ENCODE measurements at regions not wholly inside any gene's neighbourhood (a gene's known extent, or its start where the extent isn't known, plus 50 kb on each side); places are given as distances from the start of the nearest gene placed in this dataset.
"Not testable (repeated sequence)": the region's sequence is repeated elsewhere in the genome, so short reads cannot be mapped to it uniquely, and the experiment has no call there.

DNA sequence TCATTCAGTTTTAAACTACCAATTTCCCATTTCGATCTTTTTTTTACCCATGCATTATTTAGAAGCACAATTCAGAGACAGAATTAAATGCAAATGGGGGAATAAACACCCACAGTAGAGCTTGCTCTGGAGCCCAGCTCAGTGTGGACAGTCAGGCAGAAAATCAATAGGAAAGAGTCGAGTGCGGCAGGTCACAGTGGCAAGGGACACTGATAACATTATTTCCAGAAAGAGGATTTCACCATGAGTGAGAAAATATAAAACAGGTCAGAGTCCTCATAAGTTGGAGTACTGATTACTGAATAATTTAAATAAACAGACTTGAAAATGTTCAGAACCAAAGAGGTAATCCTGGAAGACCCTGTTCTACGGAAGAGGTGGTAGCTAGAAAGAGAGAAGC lies 532.5 kb downstream of the CCSER2 start:
- Histone ChIP-seq H3K4me1 (ENCODE audit: control insufficient read depth in 1 of 2, extremely low read depth in 1 of 2, insufficient read depth in 2 of 2, low read length in 2 of 2) (no peaks in the 10 kb centered on the region), H3K9me3 (no peaks in the 10 kb centered on the region), H3K36me3 (ENCODE audit: control insufficient read depth in 2 of 2, extremely low read depth in 1 of 2, insufficient read depth in 1 of 2, low read length in 1 of 2) (no peaks in the 10 kb centered on the region), H3K27me3 (replicated peaks in 1 of 2; ENCODE audit: control insufficient read depth in 2 of 2, extremely low read depth in 1 of 2, insufficient read depth in 2 of 2, low read length in 1 of 2) (no peaks in the 10 kb centered on the region), H3K27ac (ENCODE audit: low read length) (no peak overlapping the region), H3K4me3 (ENCODE audit: control insufficient read depth in 1 of 2, extremely low read depth in 1 of 2, low read length in 1 of 2) (no peak overlapping the region)
- H3K27me3 Mint-ChIP-seq: peaks cover 4 to 11% of the 10 kb centered on the region in 2 donors
- H3K4me3 Mint-ChIP-seq: no peak overlapping the region
- ATAC-seq (replicated peaks in 1 of 4) (no peak), DNase-seq (no peak)
- ChIA-PET POLR2A (no interaction called here), CTCF (no interaction called here)
- H3K36me3 Mint-ChIP-seq: no peaks in the 10 kb centered on the region
- H3K27ac Mint-ChIP-seq: no peak overlapping the region
- peaks cover 0 to 4% (median 2%) of the 10 kb centered on the region in 3 donors for H3K9me3 Mint-ChIP-seq
- WGBS (ENCODE audit: insufficient coverage): no CpG with 5 or more reads among the region's 4 CpGs
- H3K4me1 Mint-ChIP-seq: no peaks in the 10 kb centered on the region

DNA sequence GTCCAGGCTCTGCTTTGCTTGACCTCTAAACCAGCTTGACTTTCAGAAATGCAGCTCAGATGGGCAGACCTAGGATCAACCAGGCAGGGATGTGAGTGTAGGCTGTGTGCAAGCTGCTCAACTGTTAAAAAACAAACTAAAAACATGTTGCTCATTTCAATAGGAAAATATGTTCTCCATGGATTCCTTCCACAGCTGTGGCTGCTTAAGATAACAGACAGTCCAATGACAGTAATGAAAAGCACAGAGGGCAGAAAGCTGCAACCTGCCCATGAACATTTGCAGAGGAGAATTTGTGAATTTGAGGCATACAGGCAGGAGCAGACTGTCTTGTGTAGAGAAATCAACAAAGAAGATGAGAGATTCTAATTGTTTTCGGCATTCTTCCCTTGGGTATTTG lies 534.2 kb downstream of the CCSER2 start:
- Mint-ChIP-seq H3K4me3 (no peak overlapping the region), H3K4me1 (no peaks in the 10 kb centered on the region), H3K9me3 (peaks cover 0 to 8% (median 8%) of the 10 kb centered on the region in 3 donors), H3K27ac (no peak overlapping the region), H3K36me3 (no peaks in the 10 kb centered on the region), H3K27me3 (peaks cover 9 to 15% of the 10 kb centered on the region in 2 donors)
- WGBS (ENCODE audit: insufficient coverage): no CpG with 5 or more reads among the region's 1 CpG
- no peak for ATAC-seq (replicated peaks in 1 of 4)
- DNase-seq: no peak
- no peaks in the 10 kb centered on the region for H3K36me3 ChIP-seq (ENCODE audit: control insufficient read depth in 2 of 2, extremely low read depth in 1 of 2, insufficient read depth in 1 of 2, low read length in 1 of 2)
- H3K4me3 ChIP-seq (ENCODE audit: control insufficient read depth in 1 of 2, extremely low read depth in 1 of 2, low read length in 1 of 2): no peak overlapping the region
- POLR2A ChIA-PET: no interaction called here
- CTCF ChIA-PET: no interaction called here
- peaks cover 0 to 5% of the 10 kb centered on the region in 2 experiments for H3K27me3 ChIP-seq (replicated peaks in 1 of 2; ENCODE audit: control insufficient read depth in 2 of 2, extremely low read depth in 1 of 2, insufficient read depth in 2 of 2, low read length in 1 of 2)
- no peaks in the 10 kb centered on the region for H3K9me3 ChIP-seq
- H3K27ac ChIP-seq (ENCODE audit: low read length): no peak overlapping the region
- no peaks in the 10 kb centered on the region for H3K4me1 ChIP-seq (ENCODE audit: control insufficient read depth in 1 of 2, extremely low read depth in 1 of 2, insufficient read depth in 2 of 2, low read length in 2 of 2)

- no peaks in the 10 kb centered on the region for H3K4me1 Mint-ChIP-seq
- no peaks in the 10 kb centered on the region for H3K36me3 ChIP-seq (ENCODE audit: control insufficient read depth in 2 of 2, extremely low read depth in 1 of 2, insufficient read depth in 1 of 2, low read length in 1 of 2)
- H3K27me3 Mint-ChIP-seq: peaks cover 10 to 13% of the 10 kb centered on the region in 2 donors
- no peak overlapping the region for H3K4me3 ChIP-seq (ENCODE audit: control insufficient read depth in 1 of 2, extremely low read depth in 1 of 2, low read length in 1 of 2)
- DNase-seq: no peak
- H3K4me1 ChIP-seq (ENCODE audit: control insufficient read depth in 1 of 2, extremely low read depth in 1 of 2, insufficient read depth in 2 of 2, low read length in 2 of 2): no peaks in the 10 kb centered on the region
- no peaks in the 10 kb centered on the region for H3K9me3 ChIP-seq
- no peak overlapping the region for H3K27ac ChIP-seq (ENCODE audit: low read length)
- no peak overlapping the region for H3K27ac Mint-ChIP-seq
- H3K27me3 ChIP-seq (replicated peaks in 1 of 2; ENCODE audit: control insufficient read depth in 2 of 2, extremely low read depth in 1 of 2, insufficient read depth in 2 of 2, low read length in 1 of 2): peaks cover 0 to 5% of the 10 kb centered on the region in 2 experiments
- H3K4me3 Mint-ChIP-seq: no peak overlapping the region
- H3K9me3 Mint-ChIP-seq: peaks cover 0 to 15% (median 9%) of the 10 kb centered on the region in 3 donors
- WGBS (ENCODE audit: insufficient coverage): no CpG with 5 or more reads among the region's 2 CpGs
- ATAC-seq (replicated peaks in 1 of 4): no peak
- ChIA-PET POLR2A (no interaction called here), CTCF (no interaction called here)
- H3K36me3 Mint-ChIP-seq: no peaks in the 10 kb centered on the region
These were observed 535.3 kb downstream of the CCSER2 start for GRCh38 chr10:84863675-84864074.

DNA sequence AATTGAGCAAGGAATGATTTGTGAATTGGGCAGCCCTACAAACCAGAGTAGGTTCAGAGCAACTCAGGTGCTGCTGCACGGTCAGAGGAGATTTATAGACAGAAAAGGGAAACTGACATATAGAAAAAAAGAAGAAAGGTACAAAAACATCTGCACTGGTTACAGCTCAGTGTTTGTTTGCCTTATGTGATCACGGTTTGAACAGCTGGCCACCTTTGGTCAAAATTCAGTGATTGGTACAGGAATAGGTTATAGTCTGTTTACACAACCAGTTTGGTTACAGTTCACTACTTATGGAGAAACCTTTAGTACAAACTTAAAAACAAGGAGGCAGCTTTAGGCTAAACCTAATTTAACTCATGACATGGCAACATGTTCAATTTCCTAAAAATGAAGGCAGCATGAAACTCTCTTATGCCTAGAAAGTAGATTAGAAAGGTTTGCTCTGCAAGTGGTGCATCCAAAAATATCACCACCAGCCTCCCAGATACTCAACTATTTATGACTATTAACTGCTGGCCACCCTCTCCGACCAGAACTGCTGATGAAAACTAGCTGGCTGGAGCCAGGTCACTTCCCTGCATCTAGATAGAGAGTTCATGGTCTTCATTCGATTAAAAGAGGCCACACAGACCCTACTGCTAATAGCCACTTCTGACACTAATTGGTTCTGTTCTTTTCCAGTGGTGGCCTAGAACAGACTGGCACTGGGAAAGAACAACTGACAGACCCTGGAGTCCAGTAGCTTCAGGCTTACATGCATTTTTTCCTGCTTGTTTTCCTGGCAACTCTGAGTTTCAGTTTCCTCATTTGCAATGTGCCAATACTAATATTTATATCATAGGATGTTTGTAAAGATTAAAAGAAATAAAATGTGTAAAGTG lies 548.0 kb downstream of the CCSER2 start:
- no peaks in the 10 kb centered on the region for H3K36me3 ChIP-seq (ENCODE audit: control insufficient read depth in 2 of 2, extremely low read depth in 1 of 2, insufficient read depth in 1 of 2, low read length in 1 of 2)
- 58% methylated on average over 2 of the region's 4 CpGs for WGBS (ENCODE audit: insufficient coverage)
- no peak overlapping the region for H3K4me3 Mint-ChIP-seq
- no peaks in the 10 kb centered on the region for H3K9me3 ChIP-seq
- H3K27ac Mint-ChIP-seq: no peak overlapping the region
- DNase-seq (no peak), ATAC-seq (replicated peaks in 1 of 4) (no peak)
- no peaks in the 10 kb centered on the region for H3K4me1 ChIP-seq (ENCODE audit: control insufficient read depth in 1 of 2, extremely low read depth in 1 of 2, insufficient read depth in 2 of 2, low read length in 2 of 2)
- no peak overlapping the region for H3K4me3 ChIP-seq (ENCODE audit: control insufficient read depth in 1 of 2, extremely low read depth in 1 of 2, low read length in 1 of 2)
- no peaks in the 10 kb centered on the region for H3K9me3 Mint-ChIP-seq
- no peak overlapping the region for H3K27ac ChIP-seq (ENCODE audit: low read length)
- ChIA-PET CTCF (no interaction called here), POLR2A (no interaction called here)
- no peaks in the 10 kb centered on the region for H3K27me3 ChIP-seq (replicated peaks in 1 of 2; ENCODE audit: control insufficient read depth in 2 of 2, extremely low read depth in 1 of 2, insufficient read depth in 2 of 2, low read length in 1 of 2)
- peaks cover 0 to 3% of the 10 kb centered on the region in 2 donors for H3K27me3 Mint-ChIP-seq
- H3K4me1 Mint-ChIP-seq: no peaks in the 10 kb centered on the region
- H3K36me3 Mint-ChIP-seq: no peaks in the 10 kb centered on the region

GRCh38 chr10:84879991-84880390 lies 551.6 kb downstream of the CCSER2 start:
- H3K27me3 Mint-ChIP-seq: peaks cover 0 to 3% of the 10 kb centered on the region in 2 donors
- POLR2A ChIA-PET: no interaction called here
- H3K27ac Mint-ChIP-seq: no peak overlapping the region
- whole genome bisulfite sequencing (ENCODE audit: insufficient coverage): 100% methylated on average over 1 of the region's 2 CpGs
- ATAC-seq (replicated peaks in 1 of 4): no peak
- DNase-seq: no peak
- Histone ChIP-seq H3K27ac (ENCODE audit: low read length) (no peak overlapping the region), H3K27me3 (replicated peaks in 1 of 2; ENCODE audit: control insufficient read depth in 2 of 2, extremely low read depth in 1 of 2, insufficient read depth in 2 of 2, low read length in 1 of 2) (no peaks in the 10 kb centered on the region), H3K4me1 (ENCODE audit: control insufficient read depth in 1 of 2, extremely low read depth in 1 of 2, insufficient read depth in 2 of 2, low read length in 2 of 2) (no peaks in the 10 kb centered on the region), H3K36me3 (ENCODE audit: control insufficient read depth in 2 of 2, extremely low read depth in 1 of 2, insufficient read depth in 1 of 2, low read length in 1 of 2) (no peaks in the 10 kb centered on the region), H3K4me3 (ENCODE audit: control insufficient read depth in 1 of 2, extremely low read depth in 1 of 2, low read length in 1 of 2) (no peak overlapping the region), H3K9me3 (no peaks in the 10 kb centered on the region)
- CTCF ChIA-PET: no interaction called here
- H3K36me3 Mint-ChIP-seq: no peaks in the 10 kb centered on the region
- H3K4me3 Mint-ChIP-seq: no peak overlapping the region
- no peaks in the 10 kb centered on the region for H3K4me1 Mint-ChIP-seq
- no peaks in the 10 kb centered on the region for H3K9me3 Mint-ChIP-seq

DNA sequence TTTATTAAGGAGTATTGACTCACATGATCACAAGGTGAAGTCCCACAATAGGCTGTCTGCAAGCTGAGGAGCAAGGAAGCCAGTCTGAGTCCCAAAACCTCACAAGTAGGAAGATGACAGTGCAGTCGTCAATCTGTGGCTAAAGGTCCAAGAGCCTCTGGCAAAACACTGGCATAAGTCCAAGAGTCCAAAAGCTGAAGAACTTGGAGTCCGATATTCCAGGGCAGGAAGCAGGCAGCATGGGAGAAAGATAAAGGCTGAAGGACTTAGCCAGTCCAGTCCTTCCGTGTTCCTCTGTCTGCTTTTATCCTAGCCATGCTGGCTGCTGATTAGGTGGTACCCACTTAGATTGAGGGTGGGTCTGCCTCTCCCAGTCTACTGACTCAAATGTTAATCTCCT lies 553.3 kb downstream of the CCSER2 start:
- 70% methylated on average over 2 of the region's 3 CpGs for WGBS (ENCODE audit: insufficient coverage)
- DNase-seq; H3K27ac Mint-ChIP-seq; H3K9me3 ChIP-seq; H3K36me3 Mint-ChIP-seq; H3K27ac ChIP-seq (ENCODE audit: low read length); CTCF ChIA-PET; H3K4me3 Mint-ChIP-seq; H3K27me3 ChIP-seq (replicated peaks in 1 of 2; ENCODE audit: control insufficient read depth in 2 of 2, extremely low read depth in 1 of 2, insufficient read depth in 2 of 2, low read length in 1 of 2); H3K4me3 ChIP-seq (ENCODE audit: control insufficient read depth in 1 of 2, extremely low read depth in 1 of 2, low read length in 1 of 2); POLR2A ChIA-PET; H3K4me1 Mint-ChIP-seq; H3K36me3 ChIP-seq (ENCODE audit: control insufficient read depth in 2 of 2, extremely low read depth in 1 of 2, insufficient read depth in 1 of 2, low read length in 1 of 2); ATAC-seq (replicated peaks in 1 of 4); H3K27me3 Mint-ChIP-seq; H3K4me1 ChIP-seq (ENCODE audit: control insufficient read depth in 1 of 2, extremely low read depth in 1 of 2, insufficient read depth in 2 of 2, low read length in 2 of 2); H3K9me3 Mint-ChIP-seq: not testable (repeated sequence)

GRCh38 chr10:84890706-84891105 lies 562.3 kb downstream of the CCSER2 start:
- Histone ChIP-seq H3K36me3 (ENCODE audit: control insufficient read depth in 2 of 2, extremely low read depth in 1 of 2, insufficient read depth in 1 of 2, low read length in 1 of 2) (no peaks in the 10 kb centered on the region), H3K9me3 (no peaks in the 10 kb centered on the region), H3K4me3 (ENCODE audit: control insufficient read depth in 1 of 2, extremely low read depth in 1 of 2, low read length in 1 of 2) (no peak overlapping the region), H3K4me1 (ENCODE audit: control insufficient read depth in 1 of 2, extremely low read depth in 1 of 2, insufficient read depth in 2 of 2, low read length in 2 of 2) (no peaks in the 10 kb centered on the region), H3K27me3 (replicated peaks in 1 of 2; ENCODE audit: control insufficient read depth in 2 of 2, extremely low read depth in 1 of 2, insufficient read depth in 2 of 2, low read length in 1 of 2) (no peaks in the 10 kb centered on the region), H3K27ac (ENCODE audit: low read length) (no peak overlapping the region)
- ChIA-PET POLR2A (no interaction called here), CTCF (no interaction called here)
- ATAC-seq (replicated peaks in 1 of 4) (no peak), DNase-seq (no peak)
- peaks cover 0 to 1% of the 10 kb centered on the region in 2 donors for H3K27me3 Mint-ChIP-seq
- no peaks in the 10 kb centered on the region for H3K36me3 Mint-ChIP-seq
- H3K4me1 Mint-ChIP-seq: no peaks in the 10 kb centered on the region
- H3K27ac Mint-ChIP-seq: no peak overlapping the region
- no CpG with 5 or more reads among the region's 3 CpGs for WGBS (ENCODE audit: insufficient coverage)
- H3K4me3 Mint-ChIP-seq: no peak overlapping the region
- no peaks in the 10 kb centered on the region for H3K9me3 Mint-ChIP-seq
